ENCODE measurements at regions not wholly inside any gene's neighbourhood (a gene's known extent, or its start where the extent isn't known, plus 50 kb on each side); places are given as distances from the start of the nearest gene placed in this dataset.
A peak's percentile ranks its signal among the peaks of the same experiment; 100 is the strongest.

GRCh38 chr5:105689596-105689995 lies 1981.1 kb downstream of the EFNA5 start:
- POLR2A ChIA-PET = interaction anchor here (0.9 kb wide), 1 partner anchor 16 kb away, joined by 4 read pairs; no protein-coding TSS in a partner anchor
- no peak overlapping the region for H3K4me2 ChIP-seq
- H3K4me3 ChIP-seq (ENCODE audit: low read depth in 2 of 2, low read length in 1 of 2) = no peak overlapping the region
- H3K27me3 ChIP-seq (ENCODE audit: insufficient read depth) = no peaks in the 10 kb centered on the region
- H3K79me2 ChIP-seq (ENCODE audit: insufficient read depth) = no peaks in the 10 kb centered on the region
- H3F3A ChIP-seq (replicated peaks; ENCODE audit: insufficient read depth) = no peaks in the 10 kb centered on the region
- no peaks in the 10 kb centered on the region for H3K9me3 ChIP-seq
- DNase-seq = no peak
- H3K4me1 ChIP-seq (ENCODE audit: control insufficient read depth in 1 of 2, insufficient read depth in 2 of 2, low read depth in 1 of 2, low read length in 1 of 2) = peaks cover 3 to 6% of the 10 kb centered on the region in 2 experiments; a peak in 2 of 4 replicates
- TF ChIP-seq EZH2phosphoT487 (IDR thresholded peaks at IDR 0.05; ENCODE audit: borderline replicate concordance, low read depth) (no peak), FOXM1 (IDR thresholded peaks at IDR 0.05; ENCODE audit: low read depth) (no peak), RAD21 (IDR thresholded peaks at IDR 0.05; ENCODE audit: low read length) (no peak), CTCF (IDR thresholded peaks at IDR 0.05) (no peak)
- H3K9me2 ChIP-seq = no peaks in the 10 kb centered on the region
- H2AFZ ChIP-seq (ENCODE audit: low read depth) = no peak overlapping the region; the same call in 1 of the 2 replicates
- H3K36me3 ChIP-seq (replicated peaks in 1 of 2; ENCODE audit: control insufficient read depth in 1 of 2, insufficient read depth in 2 of 2, low read length in 1 of 2) = no peaks in the 10 kb centered on the region
- 95% methylated on average over 3 of the region's 3 CpGs for WGBS (ENCODE audit: low lambda C conversion rate)
- peak overlapping the region in 1 of 2 experiments; percentile 22; a peak in 1 of 4 replicates for H3K27ac ChIP-seq (ENCODE audit: low read depth in 2 of 2, low read length in 1 of 2)
- no peaks in the 10 kb centered on the region for H4K20me1 ChIP-seq (ENCODE audit: insufficient read depth)
- CTCF ChIA-PET = no interaction called here
- no peak overlapping the region for H3K9ac ChIP-seq

- Histone ChIP-seq H3K36me3 (replicated peaks in 1 of 2; ENCODE audit: control insufficient read depth in 1 of 2, insufficient read depth in 2 of 2, low read length in 1 of 2) (no peaks in the 10 kb centered on the region), H3K4me1 (ENCODE audit: control insufficient read depth in 1 of 2, insufficient read depth in 2 of 2, low read depth in 1 of 2, low read length in 1 of 2) (peaks cover 3 to 6% of the 10 kb centered on the region in 2 experiments; a peak in 2 of 4 replicates), H3K79me2 (ENCODE audit: insufficient read depth) (no peaks in the 10 kb centered on the region), H3K27ac (ENCODE audit: low read depth in 2 of 2, low read length in 1 of 2) (peak overlapping the region in 1 of 2 experiments; percentile 19; a peak in 1 of 4 replicates), H3K9me3 (no peaks in the 10 kb centered on the region), H2AFZ (ENCODE audit: low read depth) (no peak overlapping the region), H3K27me3 (ENCODE audit: insufficient read depth) (no peaks in the 10 kb centered on the region), H3K4me2 (no peak overlapping the region), H3K9me2 (no peaks in the 10 kb centered on the region), H3K4me3 (ENCODE audit: low read depth in 2 of 2, low read length in 1 of 2) (no peak overlapping the region), H3K9ac (no peak overlapping the region), H3F3A (replicated peaks; ENCODE audit: insufficient read depth) (no peaks in the 10 kb centered on the region), H4K20me1 (ENCODE audit: insufficient read depth) (no peaks in the 10 kb centered on the region)
- peak; percentile 0 for DNase-seq
- ChIA-PET POLR2A (no interaction called here), CTCF (interaction anchor here (0.6 kb wide), 1 partner anchor 29 kb away, joined by 3 read pairs; no protein-coding TSS in a partner anchor)
- TF ChIP-seq GATA2 (CRISPR knock-in tag; IDR thresholded peaks at IDR 0.05) = no peak
- no peak for TF ChIP-seq SMC3 (IDR thresholded peaks at IDR 0.05; ENCODE audit: low read depth, low read length)
- no peak for TF ChIP-seq ELF1 (IDR thresholded peaks at IDR 0.05)
- TF ChIP-seq NRF1 (IDR thresholded peaks at IDR 0.05; ENCODE audit: low read depth, low read length) = no peak
- no peak for TF ChIP-seq EP300 (IDR thresholded peaks at IDR 0.05; ENCODE audit: borderline replicate concordance in 1 of 2, low read depth in 1 of 2, low read length in 1 of 2)
- TF ChIP-seq RXRA (IDR thresholded peaks at IDR 0.05; ENCODE audit: borderline replicate concordance, low read depth) = no peak
- TF ChIP-seq REST (IDR thresholded peaks at IDR 0.05; ENCODE audit: low read depth, low read length) = no peak
- no peak for TF ChIP-seq MEF2A (IDR thresholded peaks at IDR 0.05; ENCODE audit: borderline replicate concordance, low read depth)
- TF ChIP-seq PBX3 (IDR thresholded peaks at IDR 0.05) = no peak
- no peak for TF ChIP-seq TEAD4 (IDR thresholded peaks at IDR 0.05; ENCODE audit: borderline replicate concordance, insufficient read depth)
- TF ChIP-seq USF1 (IDR thresholded peaks at IDR 0.05; ENCODE audit: borderline replicate concordance, low read depth) = no peak
- TF ChIP-seq USF2 (IDR thresholded peaks at IDR 0.05; ENCODE audit: borderline replicate concordance, low read depth, low read length) = no peak
- WGBS (ENCODE audit: low lambda C conversion rate) = 67% methylated on average over 4 of the region's 4 CpGs
Observed at GRCh38 chr5:105688227-105688792, 1982.4 kb downstream of the EFNA5 start.
